Thoracic aorta (tissue), 2 donors: ENCODE measurements at regions not wholly inside any gene's neighbourhood (a gene's known extent, or its start where the extent isn't known, plus 50 kb on each side); places are given as distances from the start of the nearest gene placed in this dataset.

ENCODE experiments used
- ATAC-seq: fragments of 150-250 bp; one replicate; pipeline ENCODE4 v1.8.0; 2017; ENCODE audit warnings: low read depth; ENCODE audit not compliant: insufficient number of reproducible peaks, low FRiP score
- DNase-seq: peaks from one replicate; pipeline ENCODE4 v3.0.0-alpha.2; 2020; ENCODE audit warnings: low spot score
- H3K27ac ChIP-seq, 2 donors: fragments of 200-600 bp; sonication (generic); 1 replicate in 1 of 2; 2 replicates in 1 of 2; pipeline ENCODE4 v1.5.1; 2016; ENCODE audit warnings: mild to moderate bottlenecking in 2 of 2, moderate library complexity in 2 of 2
- H3K27me3 ChIP-seq: fragments of 200-600 bp; sonication (generic); replicated peaks from 2 replicates; pipeline ENCODE4 v1.6.0; 2016; ENCODE audit warnings: mild to moderate bottlenecking; ENCODE audit not compliant: insufficient read depth
- H3K36me3 ChIP-seq: fragments of 200-600 bp; sonication (generic); one replicate; pipeline ENCODE4 v1.5.1; 2016
- H3K4me1 ChIP-seq, 2 donors: fragments of 200-600 bp; sonication (generic); 1 replicate in 1 of 2; 2 replicates in 1 of 2; pipeline versions ENCODE4 v1.5.1 to v1.6.0; 2016; ENCODE audit warnings: low read depth in 2 of 2, mild to moderate bottlenecking in 1 of 2; ENCODE audit not compliant: control insufficient read depth in 1 of 2
- H3K4me3 ChIP-seq: fragments of 200-600 bp; sonication (generic); 2 replicates; pipeline ENCODE4 v1.5.1; 2016; ENCODE audit warnings: mild to moderate bottlenecking
- H3K9me3 ChIP-seq: fragments of 200-600 bp; sonication (generic); 2 replicates; pipeline ENCODE4 v1.5.1; 2016
- TF ChIP-seq, protein P1 (sequence below): fragments of 200-600 bp; sonication (generic); IDR thresholded peaks from one replicate; pipeline ENCODE4 v1.5.1; 2019; ENCODE audit warnings: antibody characterized with exemption

- no peak for DNase-seq
- H3K27ac ChIP-seq: no peak overlapping the region
- no peaks in the 10 kb centered on the region for H3K9me3 ChIP-seq
- no peaks in the 10 kb centered on the region for H3K27me3 ChIP-seq
- TF ChIP-seq, protein P1, sequence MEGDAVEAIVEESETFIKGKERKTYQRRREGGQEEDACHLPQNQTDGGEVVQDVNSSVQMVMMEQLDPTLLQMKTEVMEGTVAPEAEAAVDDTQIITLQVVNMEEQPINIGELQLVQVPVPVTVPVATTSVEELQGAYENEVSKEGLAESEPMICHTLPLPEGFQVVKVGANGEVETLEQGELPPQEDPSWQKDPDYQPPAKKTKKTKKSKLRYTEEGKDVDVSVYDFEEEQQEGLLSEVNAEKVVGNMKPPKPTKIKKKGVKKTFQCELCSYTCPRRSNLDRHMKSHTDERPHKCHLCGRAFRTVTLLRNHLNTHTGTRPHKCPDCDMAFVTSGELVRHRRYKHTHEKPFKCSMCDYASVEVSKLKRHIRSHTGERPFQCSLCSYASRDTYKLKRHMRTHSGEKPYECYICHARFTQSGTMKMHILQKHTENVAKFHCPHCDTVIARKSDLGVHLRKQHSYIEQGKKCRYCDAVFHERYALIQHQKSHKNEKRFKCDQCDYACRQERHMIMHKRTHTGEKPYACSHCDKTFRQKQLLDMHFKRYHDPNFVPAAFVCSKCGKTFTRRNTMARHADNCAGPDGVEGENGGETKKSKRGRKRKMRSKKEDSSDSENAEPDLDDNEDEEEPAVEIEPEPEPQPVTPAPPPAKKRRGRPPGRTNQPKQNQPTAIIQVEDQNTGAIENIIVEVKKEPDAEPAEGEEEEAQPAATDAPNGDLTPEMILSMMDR: no peak
- no peaks in the 10 kb centered on the region for H3K4me1 ChIP-seq
- no peaks in the 10 kb centered on the region for H3K36me3 ChIP-seq
- ATAC-seq: no peak
- no peak overlapping the region for H3K4me3 ChIP-seq
Measured at GRCh38 chr4:34178476-34178875, 2065.8 kb downstream of the ARAP2 start.

GRCh38 chr4:34181311-34181841 lies 2062.9 kb downstream of the ARAP2 start:
- no peak overlapping the region for H3K27ac ChIP-seq
- H3K36me3 ChIP-seq: no peaks in the 10 kb centered on the region
- TF ChIP-seq, protein P1: no peak
- H3K27me3 ChIP-seq: no peaks in the 10 kb centered on the region
- no peak for DNase-seq
- no peaks in the 10 kb centered on the region for H3K4me1 ChIP-seq
- H3K4me3 ChIP-seq: no peak overlapping the region
- H3K9me3 ChIP-seq: no peaks in the 10 kb centered on the region
- ATAC-seq: no peak

GRCh38 chr4:34181891-34182290 lies 2062.4 kb downstream of the ARAP2 start:
- H3K9me3 ChIP-seq: no peaks in the 10 kb centered on the region
- ATAC-seq (no peak), DNase-seq (no peak)
- TF ChIP-seq, protein P1: no peak
- no peaks in the 10 kb centered on the region for H3K27me3 ChIP-seq
- no peak overlapping the region for H3K27ac ChIP-seq
- H3K4me1 ChIP-seq: no peaks in the 10 kb centered on the region
- H3K36me3 ChIP-seq: no peaks in the 10 kb centered on the region
- no peak overlapping the region for H3K4me3 ChIP-seq

DNA sequence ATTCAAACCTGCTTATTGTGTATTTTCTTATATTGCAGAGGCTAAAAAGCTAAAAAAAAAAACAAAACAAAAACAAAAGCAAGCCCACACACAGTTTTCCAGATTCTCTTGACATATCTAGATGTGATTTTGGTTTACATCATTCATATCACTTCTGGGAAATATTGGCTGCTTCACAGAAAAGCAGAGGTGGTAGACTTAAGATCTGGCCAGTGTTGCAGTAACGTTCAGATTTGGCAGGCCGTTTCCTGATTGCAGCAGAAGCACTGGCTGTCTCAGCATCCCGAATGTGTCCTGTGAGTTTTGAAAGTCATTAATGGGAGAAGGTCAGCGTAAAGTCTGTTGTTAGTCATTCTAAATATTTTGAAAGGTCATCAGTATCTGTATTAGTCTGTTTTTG lies 2062.0 kb downstream of the ARAP2 start:
- H3K9me3 ChIP-seq: no peaks in the 10 kb centered on the region
- no peak overlapping the region for H3K4me3 ChIP-seq
- TF ChIP-seq, protein P1: no peak
- no peaks in the 10 kb centered on the region for H3K4me1 ChIP-seq
- no peak overlapping the region for H3K27ac ChIP-seq
- no peak for ATAC-seq
- no peak for DNase-seq
- H3K27me3 ChIP-seq: no peaks in the 10 kb centered on the region
- H3K36me3 ChIP-seq: no peaks in the 10 kb centered on the region

DNA sequence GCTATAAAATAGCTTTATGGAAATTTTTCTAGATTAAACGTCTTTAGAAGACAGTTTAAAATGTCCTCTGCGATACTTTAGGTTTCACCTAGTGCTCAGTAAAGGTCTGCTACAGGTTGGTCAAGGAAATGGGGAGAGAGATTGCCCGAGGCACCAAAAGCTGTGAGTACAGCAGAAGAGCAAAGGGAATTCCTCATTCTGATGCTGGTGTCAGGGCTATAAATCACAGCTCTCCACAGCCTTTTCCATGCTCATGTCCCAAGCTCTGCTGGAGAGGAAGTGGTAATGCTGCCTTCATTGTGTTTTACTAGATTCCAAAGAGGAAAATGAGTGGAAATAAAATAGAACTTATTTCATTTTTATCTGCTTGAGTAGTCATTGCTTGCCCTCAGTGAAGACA lies 2060.4 kb downstream of the ARAP2 start:
- Histone ChIP-seq H3K36me3 (no peaks in the 10 kb centered on the region), H3K9me3 (no peaks in the 10 kb centered on the region), H3K4me1 (no peaks in the 10 kb centered on the region), H3K27ac (no peak overlapping the region), H3K27me3 (no peaks in the 10 kb centered on the region), H3K4me3 (no peak overlapping the region)
- DNase-seq (no peak), ATAC-seq (no peak)
- TF ChIP-seq, protein P1: no peak
